Glutamatergic neuron (in vitro differentiated cells): ENCODE measurements at regions not wholly inside any gene's neighbourhood (a gene's known extent, or its start where the extent isn't known, plus 50 kb on each side); places are given as distances from the start of the nearest gene placed in this dataset.
"Not testable (repeated sequence)": the region's sequence is repeated elsewhere in the genome, so short reads cannot be mapped to it uniquely, and the experiment has no call there.

Experiments
- DNase-seq: peaks from one replicate; pipeline ENCODE4 v3.0.0; 2022
- H3K27ac Mint-ChIP-seq: one replicate; pipeline ENCODE4 v1.8.0; 2020; ENCODE audit warnings: mild to moderate bottlenecking, mixed read lengths, inconsistent platforms; ENCODE audit not compliant: unreplicated experiment
- H3K27me3 Mint-ChIP-seq: one replicate; pipeline ENCODE4 v1.8.0; 2020; ENCODE audit warnings: mild to moderate bottlenecking, moderate library complexity, mixed read lengths, inconsistent platforms; ENCODE audit not compliant: unreplicated experiment
- H3K36me3 Mint-ChIP-seq: one replicate; pipeline ENCODE4 v1.8.0; 2020; ENCODE audit warnings: mild to moderate bottlenecking, mixed read lengths, inconsistent platforms; ENCODE audit not compliant: unreplicated experiment
- H3K4me1 Mint-ChIP-seq: one replicate; pipeline ENCODE4 v1.8.0; 2020; ENCODE audit warnings: mild to moderate bottlenecking, low read depth, mixed read lengths, inconsistent platforms; ENCODE audit not compliant: unreplicated experiment
- H3K4me3 Mint-ChIP-seq: one replicate; pipeline ENCODE4 v1.8.0; 2020; ENCODE audit warnings: mild to moderate bottlenecking, mixed read lengths, inconsistent platforms; ENCODE audit not compliant: unreplicated experiment
- H3K9me3 Mint-ChIP-seq: one replicate; pipeline ENCODE4 v1.8.0; 2020; ENCODE audit warnings: mild to moderate bottlenecking, moderate library complexity, mixed read lengths, inconsistent platforms; ENCODE audit not compliant: unreplicated experiment
- TF ChIP-seq, protein P1 (sequence below): fragments of 200-600 bp; sonication (generic); IDR thresholded peaks from one replicate; pipeline ENCODE4 v1.5.0; 2021; ENCODE audit not compliant: partially characterized antibody, unreplicated experiment

DNA sequence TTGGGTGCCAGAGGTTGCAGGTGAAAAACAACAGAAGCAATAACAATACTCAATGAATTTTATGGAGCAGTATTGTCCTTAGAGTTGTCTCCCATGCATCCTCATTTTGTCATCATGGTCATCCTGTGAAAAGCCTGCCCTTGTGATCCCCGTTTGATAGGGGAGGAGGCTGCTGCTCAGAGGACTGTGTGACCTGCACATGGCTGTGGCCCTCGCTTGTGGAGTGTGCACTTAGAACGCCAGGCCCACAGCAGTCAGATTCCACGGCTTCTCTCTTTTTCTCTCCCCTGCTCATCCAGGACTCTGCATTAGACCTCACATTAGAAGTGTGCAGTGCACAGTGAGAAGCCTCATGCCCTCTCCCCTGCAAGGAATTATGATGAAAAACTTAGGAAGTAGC, 491.1 kb upstream of the KLF6 start:
- Mint-ChIP-seq H3K27me3 (no peaks in the 10 kb centered on the region), H3K9me3 (no peaks in the 10 kb centered on the region), H3K4me3 (no peak overlapping the region), H3K36me3 (no peaks in the 10 kb centered on the region), H3K4me1 (no peaks in the 10 kb centered on the region), H3K27ac (no peak overlapping the region)
- no peak for DNase-seq
- TF ChIP-seq, protein P1, sequence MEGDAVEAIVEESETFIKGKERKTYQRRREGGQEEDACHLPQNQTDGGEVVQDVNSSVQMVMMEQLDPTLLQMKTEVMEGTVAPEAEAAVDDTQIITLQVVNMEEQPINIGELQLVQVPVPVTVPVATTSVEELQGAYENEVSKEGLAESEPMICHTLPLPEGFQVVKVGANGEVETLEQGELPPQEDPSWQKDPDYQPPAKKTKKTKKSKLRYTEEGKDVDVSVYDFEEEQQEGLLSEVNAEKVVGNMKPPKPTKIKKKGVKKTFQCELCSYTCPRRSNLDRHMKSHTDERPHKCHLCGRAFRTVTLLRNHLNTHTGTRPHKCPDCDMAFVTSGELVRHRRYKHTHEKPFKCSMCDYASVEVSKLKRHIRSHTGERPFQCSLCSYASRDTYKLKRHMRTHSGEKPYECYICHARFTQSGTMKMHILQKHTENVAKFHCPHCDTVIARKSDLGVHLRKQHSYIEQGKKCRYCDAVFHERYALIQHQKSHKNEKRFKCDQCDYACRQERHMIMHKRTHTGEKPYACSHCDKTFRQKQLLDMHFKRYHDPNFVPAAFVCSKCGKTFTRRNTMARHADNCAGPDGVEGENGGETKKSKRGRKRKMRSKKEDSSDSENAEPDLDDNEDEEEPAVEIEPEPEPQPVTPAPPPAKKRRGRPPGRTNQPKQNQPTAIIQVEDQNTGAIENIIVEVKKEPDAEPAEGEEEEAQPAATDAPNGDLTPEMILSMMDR: no peak

- H3K27ac Mint-ChIP-seq, H3K4me3 Mint-ChIP-seq, DNase-seq: not testable (repeated sequence)
Observed at GRCh38 chr10:4274671-4275070, 489.7 kb upstream of the KLF6 start.

DNA sequence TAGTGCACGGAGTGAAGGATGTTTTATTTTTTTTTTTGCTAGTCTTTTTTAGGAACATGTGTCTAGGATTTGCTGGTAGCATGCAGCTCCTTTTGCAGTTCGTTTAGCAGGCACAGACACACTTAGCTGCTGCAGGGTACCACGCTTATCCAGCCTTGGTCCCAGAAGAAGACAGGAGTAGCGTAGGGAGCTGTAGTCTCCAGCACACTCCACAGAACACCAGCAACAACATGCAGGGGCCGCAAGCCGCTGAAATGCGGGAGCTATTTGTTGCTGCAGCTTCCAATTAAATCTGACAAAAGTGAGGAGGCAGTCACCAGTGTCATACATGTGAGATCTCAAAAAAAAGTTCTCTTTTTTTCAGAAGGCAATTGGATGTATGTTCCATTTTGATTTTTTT, 486.2 kb upstream of the KLF6 start:
- Mint-ChIP-seq H3K27me3 (no peaks in the 10 kb centered on the region), H3K9me3 (no peaks in the 10 kb centered on the region), H3K36me3 (no peaks in the 10 kb centered on the region), H3K27ac (no peak overlapping the region), H3K4me3 (no peak overlapping the region), H3K4me1 (no peaks in the 10 kb centered on the region)
- TF ChIP-seq, protein P1: no peak
- no peak for DNase-seq

More at GRCh38 chr10:4274671-4275070, 489.7 kb upstream of the KLF6 start:
- not testable (repeated sequence) for H3K27me3 Mint-ChIP-seq, H3K9me3 Mint-ChIP-seq, H3K36me3 Mint-ChIP-seq, H3K4me1 Mint-ChIP-seq

DNA sequence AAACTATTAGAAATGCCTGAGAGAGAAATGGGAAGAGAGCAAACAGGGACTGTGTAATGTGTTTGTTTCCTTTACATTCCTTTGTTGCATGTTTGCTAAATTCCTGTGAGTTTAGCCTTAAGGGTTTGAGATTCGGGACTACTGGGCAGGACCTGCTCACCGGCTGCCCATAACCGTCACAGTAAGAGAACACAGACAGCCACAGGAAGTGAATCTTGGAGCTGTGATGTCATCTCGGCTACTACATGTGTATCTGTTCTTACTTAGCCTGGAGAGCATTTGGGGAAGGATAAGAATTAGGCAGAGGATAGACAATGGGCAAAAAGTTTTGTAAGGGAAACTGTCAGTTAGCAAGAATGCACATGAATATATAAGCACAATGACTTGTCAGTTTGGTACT, 485.1 kb upstream of the KLF6 start:
- DNase-seq: no peak
- Mint-ChIP-seq H3K9me3 (no peaks in the 10 kb centered on the region), H3K27me3 (peaks cover 2% of the 10 kb centered on the region), H3K36me3 (no peaks in the 10 kb centered on the region), H3K27ac (no peak overlapping the region), H3K4me1 (no peaks in the 10 kb centered on the region), H3K4me3 (no peak overlapping the region)
- TF ChIP-seq, protein P1: no peak

DNA sequence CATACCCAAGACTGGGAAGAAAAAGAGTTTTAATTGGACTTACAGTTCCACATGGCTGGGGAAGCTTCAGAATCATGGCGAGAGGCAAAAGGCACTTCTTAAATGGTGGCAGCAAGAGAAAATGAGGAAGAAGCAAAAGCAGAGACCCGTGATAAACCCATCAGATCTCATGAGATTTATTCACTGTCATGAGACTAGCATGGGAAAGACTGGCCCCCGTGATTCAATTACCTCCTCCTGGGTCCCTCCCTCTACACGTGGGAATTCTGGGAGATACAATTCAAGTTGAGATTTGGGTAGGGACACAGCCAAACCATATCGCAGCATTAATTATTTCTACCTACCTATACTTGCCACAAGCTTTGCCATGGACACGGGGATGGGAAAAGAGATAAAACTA, 483.5 kb upstream of the KLF6 start:
- not testable (repeated sequence) for H3K27ac Mint-ChIP-seq, DNase-seq, H3K27me3 Mint-ChIP-seq, H3K9me3 Mint-ChIP-seq, H3K4me3 Mint-ChIP-seq, H3K36me3 Mint-ChIP-seq, H3K4me1 Mint-ChIP-seq

DNA sequence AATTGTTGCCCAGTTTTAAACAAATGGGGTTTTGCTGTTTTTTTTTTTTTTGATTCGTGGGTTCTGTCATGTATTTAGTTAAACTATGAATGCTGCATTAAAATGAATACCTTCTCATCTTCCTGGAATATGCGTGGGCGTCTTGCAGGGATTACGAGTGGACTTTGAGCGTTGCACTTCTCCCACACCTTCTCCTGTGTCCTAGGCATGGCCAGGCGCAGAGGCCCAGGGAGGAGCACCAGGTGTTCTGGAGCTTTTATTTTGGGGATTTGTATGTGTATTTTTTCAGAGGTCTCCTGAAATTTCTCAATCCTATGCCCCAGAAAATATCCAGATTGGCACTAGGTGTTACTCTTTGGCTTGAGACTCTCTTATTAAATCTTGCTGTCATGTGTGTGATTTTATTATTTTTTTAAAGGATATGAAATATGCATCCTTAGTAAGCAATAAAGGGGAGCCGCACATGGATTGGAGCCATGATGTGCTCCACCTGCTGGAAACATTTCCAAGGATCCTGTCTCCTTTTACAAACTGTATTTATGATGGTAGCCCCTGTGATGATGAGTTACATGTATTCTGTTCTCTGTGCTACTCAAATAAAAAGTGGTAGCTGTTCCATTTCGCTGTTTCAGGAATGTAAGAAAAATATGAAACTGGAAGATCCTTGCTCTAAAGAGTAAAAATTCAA, 482.2 kb upstream of the KLF6 start:
- Mint-ChIP-seq H3K27me3 (peaks cover 2% of the 10 kb centered on the region), H3K9me3 (peaks cover 2% of the 10 kb centered on the region), H3K4me3 (no peak overlapping the region), H3K27ac (no peak overlapping the region), H3K36me3 (no peaks in the 10 kb centered on the region), H3K4me1 (no peaks in the 10 kb centered on the region)
- TF ChIP-seq, protein P1: no peak
- DNase-seq: no peak
